Sigmoid colon (tissue), 6 donors: ENCODE measurements at regions not wholly inside any gene's neighbourhood (a gene's known extent, or its start where the extent isn't known, plus 50 kb on each side); places are given as distances from the start of the nearest gene placed in this dataset.

ENCODE experiments used
- DNase-seq: peaks from one replicate; pipeline ENCODE4 v3.0.0-alpha.2; 2019
- H3K27ac ChIP-seq, 4 donors: fragments of 200-600 bp; sonication (generic); one replicate each; pipeline ENCODE4 v1.5.1; 2016 to 2019; ENCODE audit warnings: mild to moderate bottlenecking in 1 of 4
- H3K27me3 ChIP-seq, 3 donors: fragments of 200-600 bp; sonication (generic); one replicate each; pipeline ENCODE4 v1.5.1; 2019; ENCODE audit warnings: mild to moderate bottlenecking in 1 of 3
- H3K36me3 ChIP-seq, 4 donors: fragments of 200-600 bp; sonication (generic); one replicate each; pipeline ENCODE4 v1.5.1; 2016 to 2019
- H3K4me1 ChIP-seq, 4 donors: fragments of 200-600 bp; sonication (generic); one replicate each; pipeline ENCODE4 v1.5.1; 2017 to 2019
- H3K4me3 ChIP-seq, 4 donors: fragments of 200-600 bp; sonication (generic); one replicate each; pipeline ENCODE4 v1.5.1; 2017 to 2019; ENCODE audit warnings: mild to moderate bottlenecking in 2 of 4, moderate library complexity in 1 of 4
- H3K9me3 ChIP-seq, 4 donors: fragments of 200-600 bp in 3 of 4; sonication (generic) in 3 of 4; one replicate each; pipeline versions ENCODE4 v1.5.1 to v1.6.1; 2013 to 2019
- EP300 ChIP-seq, 4 donors: sonication (generic); formaldehyde crosslinking; IDR thresholded peaks; one replicate each; pipeline ENCODE4 v1.6.1; 2017; ENCODE audit warnings: antibody characterized with exemption in 4 of 4
- POLR2A ChIP-seq, 2 donors: fragments of 450-650 bp; IDR thresholded peaks; one replicate each; pipeline ENCODE4 v1.6.1; 2016; ENCODE audit warnings: antibody characterized with exemption in 2 of 2, mild to moderate bottlenecking in 2 of 2, moderate library complexity in 2 of 2
- POLR2AphosphoS5 ChIP-seq, 4 donors: sonication (generic); formaldehyde crosslinking; IDR thresholded peaks; one replicate each; pipeline ENCODE4 v1.6.1; 2017; ENCODE audit warnings: antibody characterized with exemption in 4 of 4
- WGBS, 2 donors: extraction: QIAGEN DNeasy Blood & Tissue Kit; methylation state at CpG; one replicate each; pipeline ENCODE4 v1.1.7; 2013; 5-methylcytosine and 5-hydroxymethylcytosine counted together
- intact Hi-C: fragments of 100-400 bp; cut with DNase I; formaldehyde crosslinking; loops from one replicate; pipeline ENCODE4 v1.15.1; 2023
- TF ChIP-seq, protein P1 (sequence below), 4 experiments: fragments of 450-650 bp in 3 of 4; fragments of 200-600 bp in 1 of 4; IDR thresholded peaks; one replicate each; pipeline ENCODE4 v1.5.1; 2016 to 2019; ENCODE audit warnings: antibody characterized with exemption in 4 of 4, mild to moderate bottlenecking in 3 of 4, moderate library complexity in 2 of 4
- donor health status: healthy with polysubstance abuse.
- donor health status: healthy.

- Histone ChIP-seq H3K4me3 (no peak overlapping the region), H3K9me3 (peaks cover 0 to 4% (median 0%) of the 10 kb centered on the region in 4 donors)
- WGBS, 2 donors, result 84 to 87% methylated on average over 12 of the region's 12 CpGs
Measured at GRCh38 chr13:19056984-19057490, 124.6 kb downstream of the TUBA3C start.

GRCh38 chr13:19056355-19056880 is 125.2 kb downstream of the TUBA3C start:
- intact Hi-C loops, result no loop called here
- Histone ChIP-seq H3K36me3 (no peaks in the 10 kb centered on the region), H3K4me1 (no peaks in the 10 kb centered on the region), H3K9me3 (no peaks in the 10 kb centered on the region), H3K27ac (no peak overlapping the region), H3K4me3 (no peak overlapping the region), H3K27me3 (no peaks in the 10 kb centered on the region)
- no peak for DNase-seq
- WGBS, 2 donors, result 89 to 90% methylated on average over 17 of the region's 17 CpGs
- TF ChIP-seq, protein P1, sequence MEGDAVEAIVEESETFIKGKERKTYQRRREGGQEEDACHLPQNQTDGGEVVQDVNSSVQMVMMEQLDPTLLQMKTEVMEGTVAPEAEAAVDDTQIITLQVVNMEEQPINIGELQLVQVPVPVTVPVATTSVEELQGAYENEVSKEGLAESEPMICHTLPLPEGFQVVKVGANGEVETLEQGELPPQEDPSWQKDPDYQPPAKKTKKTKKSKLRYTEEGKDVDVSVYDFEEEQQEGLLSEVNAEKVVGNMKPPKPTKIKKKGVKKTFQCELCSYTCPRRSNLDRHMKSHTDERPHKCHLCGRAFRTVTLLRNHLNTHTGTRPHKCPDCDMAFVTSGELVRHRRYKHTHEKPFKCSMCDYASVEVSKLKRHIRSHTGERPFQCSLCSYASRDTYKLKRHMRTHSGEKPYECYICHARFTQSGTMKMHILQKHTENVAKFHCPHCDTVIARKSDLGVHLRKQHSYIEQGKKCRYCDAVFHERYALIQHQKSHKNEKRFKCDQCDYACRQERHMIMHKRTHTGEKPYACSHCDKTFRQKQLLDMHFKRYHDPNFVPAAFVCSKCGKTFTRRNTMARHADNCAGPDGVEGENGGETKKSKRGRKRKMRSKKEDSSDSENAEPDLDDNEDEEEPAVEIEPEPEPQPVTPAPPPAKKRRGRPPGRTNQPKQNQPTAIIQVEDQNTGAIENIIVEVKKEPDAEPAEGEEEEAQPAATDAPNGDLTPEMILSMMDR (IDR thresholded peaks at IDR 0.05), result no peak
- TF ChIP-seq POLR2A (IDR thresholded peaks at IDR 0.05) (no peak), EP300 (IDR thresholded peaks at IDR 0.05) (no peak), POLR2AphosphoS5 (IDR thresholded peaks at IDR 0.05) (no peak)

More at GRCh38 chr13:19056984-19057490, 124.6 kb downstream of the TUBA3C start:
- Histone ChIP-seq H3K27me3 (no peaks in the 10 kb centered on the region), H3K27ac (no peak overlapping the region), H3K36me3 (no peaks in the 10 kb centered on the region), H3K4me1 (no peaks in the 10 kb centered on the region)
- TF ChIP-seq POLR2A (IDR thresholded peaks at IDR 0.05) (no peak), POLR2AphosphoS5 (IDR thresholded peaks at IDR 0.05) (no peak), EP300 (IDR thresholded peaks at IDR 0.05) (no peak)
- TF ChIP-seq, protein P1 (IDR thresholded peaks at IDR 0.05), result no peak
- intact Hi-C loops, result no loop called here
- no peak for DNase-seq

DNA sequence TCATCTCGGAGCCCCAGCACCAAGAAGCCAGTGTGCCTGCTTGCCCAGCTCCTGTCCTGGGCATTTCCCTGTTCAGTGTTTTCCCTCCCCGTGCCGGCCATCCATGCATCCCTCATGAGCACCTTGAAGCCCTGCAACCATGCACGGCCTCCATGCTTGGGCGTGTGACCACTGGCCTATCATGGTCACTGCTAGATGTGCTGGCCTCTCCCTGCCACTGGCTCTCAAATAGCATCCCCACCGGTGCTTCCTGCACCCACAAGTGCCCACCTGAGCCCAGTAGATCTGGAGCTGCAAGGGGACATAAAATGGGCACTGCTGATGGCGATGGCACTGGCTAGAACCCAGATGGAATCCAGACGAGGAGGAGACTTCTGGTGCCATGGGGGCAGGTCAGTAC is 126.0 kb downstream of the TUBA3C start:
- Histone ChIP-seq H3K4me1 (no peaks in the 10 kb centered on the region), H3K36me3 (no peaks in the 10 kb centered on the region), H3K4me3 (no peak overlapping the region), H3K27me3 (no peaks in the 10 kb centered on the region), H3K9me3 (no peaks in the 10 kb centered on the region), H3K27ac (no peak overlapping the region)
- no peak for DNase-seq
- no peak for TF ChIP-seq POLR2A (IDR thresholded peaks at IDR 0.05)
- TF ChIP-seq, protein P1 (IDR thresholded peaks at IDR 0.05), result no peak
- intact Hi-C loops, result no loop called here
- 81 to 83% methylated on average over 8 of the region's 8 CpGs for WGBS, 2 donors

- Histone ChIP-seq H3K4me3 (no peak overlapping the region), H3K27me3 (no peaks in the 10 kb centered on the region), H3K4me1 (no peaks in the 10 kb centered on the region), H3K27ac (no peak overlapping the region), H3K36me3 (no peaks in the 10 kb centered on the region), H3K9me3 (no peaks in the 10 kb centered on the region)
- TF ChIP-seq POLR2A (IDR thresholded peaks at IDR 0.05) (no peak), POLR2AphosphoS5 (IDR thresholded peaks at IDR 0.05) (no peak), EP300 (IDR thresholded peaks at IDR 0.05) (no peak)
- TF ChIP-seq, protein P1 (IDR thresholded peaks at IDR 0.05), result no peak
- WGBS, 2 donors, result 68 to 70% methylated on average over 6 of the region's 6 CpGs
- DNase-seq, result no peak
- intact Hi-C loops, result no loop called here
Measured at GRCh38 chr13:19053561-19053960, 128.1 kb downstream of the TUBA3C start.

GRCh38 chr13:19052931-19053330 is 128.7 kb downstream of the TUBA3C start:
- no peaks in the 10 kb centered on the region for H3K9me3 ChIP-seq
- intact Hi-C loops, result no loop called here
- TF ChIP-seq, protein P1 (IDR thresholded peaks at IDR 0.05), result no peak
- TF ChIP-seq POLR2AphosphoS5 (IDR thresholded peaks at IDR 0.05), result no peak
- no peak for TF ChIP-seq EP300 (IDR thresholded peaks at IDR 0.05)
- no peak for TF ChIP-seq POLR2A (IDR thresholded peaks at IDR 0.05)
- H3K27ac ChIP-seq, result no peak overlapping the region
- no peaks in the 10 kb centered on the region for H3K4me1 ChIP-seq
- no peak for DNase-seq
- H3K4me3 ChIP-seq, result no peak overlapping the region
- no peaks in the 10 kb centered on the region for H3K27me3 ChIP-seq
- H3K36me3 ChIP-seq, result no peaks in the 10 kb centered on the region
- WGBS, 2 donors, result 85% methylated on average over 11 of the region's 11 CpGs
